ENCODE measurements at regions not wholly inside any gene's neighbourhood (a gene's known extent, or its start where the extent isn't known, plus 50 kb on each side); places are given as distances from the start of the nearest gene placed in this dataset.

DNA sequence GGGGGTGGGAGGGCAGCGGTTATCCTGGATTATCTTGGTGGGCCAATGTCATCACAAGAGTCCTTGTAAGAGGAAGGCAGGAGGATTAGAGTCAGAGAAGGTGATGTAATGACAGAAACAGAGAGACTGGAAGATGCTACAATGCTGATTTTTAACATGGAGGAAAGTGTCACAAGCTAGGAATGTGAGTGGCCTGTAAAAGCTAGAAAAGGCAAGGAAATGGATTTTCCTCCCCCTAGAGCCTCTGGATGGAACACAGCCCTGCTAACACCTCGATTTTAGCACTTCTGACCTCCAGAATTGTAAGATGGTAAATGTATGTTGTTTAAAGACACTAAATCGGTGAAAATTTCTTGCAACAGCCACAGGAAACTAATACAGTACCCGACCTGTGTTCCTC lies 109.3 kb downstream of the MN1 start:
- H4K5ac ChIP-seq (ENCODE audit: insufficient read length, low read depth, low read length): no peak overlapping the region
- H4K91ac ChIP-seq (ENCODE audit: insufficient read length, low read depth, low read length): no peak overlapping the region
- H2BK120ac ChIP-seq (ENCODE audit: low read depth, low read length, poor library complexity, severe bottlenecking): no peak overlapping the region
- DNase-seq: no peak
- WGBS (ENCODE audit: extremely low coverage, insufficient read length, low lambda C conversion rate): no CpG with 5 or more reads among the region's 4 CpGs
- H2AK5ac ChIP-seq (ENCODE audit: insufficient read length, low read length): no peak overlapping the region
- H3K27ac ChIP-seq (ENCODE audit: insufficient read length, low read depth, low read length): no peak overlapping the region
- Mint-ChIP-seq H3K27ac (peak overlapping the region in 1 of 3 experiments; percentile 68; a peak in 2 of 7 replicates), H3K27me3 (ENCODE audit: low read depth) (no peaks in the 10 kb centered on the region; the same call in 1 of the 2 replicates), H3K4me3 (no peak overlapping the region), H3K4me1 (peaks cover 0 to 11% of the 10 kb centered on the region in 2 experiments; a peak in 2 of 4 replicates), H3K36me3 (ENCODE audit: insufficient read depth in 1 of 3, low read depth in 3 of 3) (peaks cover 6 to 48% (median 36%) of the 10 kb centered on the region in 3 experiments), H3K9me3 (peaks cover 2 to 3% of the 10 kb centered on the region in 2 experiments; a peak in 3 of 5 replicates)
- H2BK12ac ChIP-seq (ENCODE audit: insufficient read length, low read depth, low read length): no peak overlapping the region
- no peaks in the 10 kb centered on the region for H3K23me2 ChIP-seq (ENCODE audit: insufficient read length, low read depth, low read length, poor library complexity, severe bottlenecking)
- no peak overlapping the region for H3K4ac ChIP-seq (ENCODE audit: low read depth, low read length)
- H4K8ac ChIP-seq (replicated peaks; ENCODE audit: insufficient read length, low read depth, low read length): no peak overlapping the region
- 0 out of 3 replicates have a peak, but pooled peaks have one; percentile 17 for TF ChIP-seq CTCF (conservative IDR thresholded peaks at IDR 0.05)
- no peaks in the 10 kb centered on the region for H3K9me3 ChIP-seq (ENCODE audit: control insufficient read depth, low read depth, low read length)
- H2BK15ac ChIP-seq (ENCODE audit: low read depth, low read length): no peak overlapping the region
- no peak overlapping the region for H3K9ac ChIP-seq (ENCODE audit: extremely low read depth, insufficient read length, low read length)
- no peak overlapping the region for H3T11ph ChIP-seq (ENCODE audit: low read length)
- H3K79me1 ChIP-seq (ENCODE audit: insufficient read depth, low read depth, low read length, poor library complexity, severe bottlenecking): peaks cover 4% of the 10 kb centered on the region
- no peaks in the 10 kb centered on the region for H3K27me3 ChIP-seq (ENCODE audit: insufficient read depth, low read length)
- no peaks in the 10 kb centered on the region for H3K79me2 ChIP-seq (ENCODE audit: insufficient read depth, low read length)
- no peak overlapping the region for H2BK20ac ChIP-seq (ENCODE audit: low read depth, low read length, poor library complexity, severe bottlenecking)
- H3K56ac ChIP-seq (ENCODE audit: insufficient read length, low read depth, low read length): no peak overlapping the region
- H3K23ac ChIP-seq (ENCODE audit: insufficient read length, low read depth, low read length): no peak overlapping the region
- no peak overlapping the region for H2AFZ ChIP-seq (ENCODE audit: low read length)
- H2BK5ac ChIP-seq (ENCODE audit: insufficient read length, low read length): no peak overlapping the region
- H3K14ac ChIP-seq (ENCODE audit: insufficient read depth, low read length): no peak overlapping the region
- H3K18ac ChIP-seq (ENCODE audit: insufficient read length, low read depth, low read length): no peak overlapping the region
- H4K20me1 ChIP-seq (ENCODE audit: control insufficient read depth, insufficient read depth, insufficient read length): peaks cover 2% of the 10 kb centered on the region
- no peaks in the 10 kb centered on the region for H3K4me1 ChIP-seq (ENCODE audit: insufficient read depth, low read length)
- no peak overlapping the region for H3K4me2 ChIP-seq (ENCODE audit: insufficient read depth, insufficient read length, low read length)
